ENCODE measurements at regions not wholly inside any gene's neighbourhood (a gene's known extent, or its start where the extent isn't known, plus 50 kb on each side); places are given as distances from the start of the nearest gene placed in this dataset.

GRCh38 chr14:84375235-84375634, 1154.7 kb upstream of the FLRT2 start:
- no peak for TF ChIP-seq GABPA (IDR thresholded peaks at IDR 0.05; ENCODE audit: low read depth)
- TF ChIP-seq, protein P1, sequence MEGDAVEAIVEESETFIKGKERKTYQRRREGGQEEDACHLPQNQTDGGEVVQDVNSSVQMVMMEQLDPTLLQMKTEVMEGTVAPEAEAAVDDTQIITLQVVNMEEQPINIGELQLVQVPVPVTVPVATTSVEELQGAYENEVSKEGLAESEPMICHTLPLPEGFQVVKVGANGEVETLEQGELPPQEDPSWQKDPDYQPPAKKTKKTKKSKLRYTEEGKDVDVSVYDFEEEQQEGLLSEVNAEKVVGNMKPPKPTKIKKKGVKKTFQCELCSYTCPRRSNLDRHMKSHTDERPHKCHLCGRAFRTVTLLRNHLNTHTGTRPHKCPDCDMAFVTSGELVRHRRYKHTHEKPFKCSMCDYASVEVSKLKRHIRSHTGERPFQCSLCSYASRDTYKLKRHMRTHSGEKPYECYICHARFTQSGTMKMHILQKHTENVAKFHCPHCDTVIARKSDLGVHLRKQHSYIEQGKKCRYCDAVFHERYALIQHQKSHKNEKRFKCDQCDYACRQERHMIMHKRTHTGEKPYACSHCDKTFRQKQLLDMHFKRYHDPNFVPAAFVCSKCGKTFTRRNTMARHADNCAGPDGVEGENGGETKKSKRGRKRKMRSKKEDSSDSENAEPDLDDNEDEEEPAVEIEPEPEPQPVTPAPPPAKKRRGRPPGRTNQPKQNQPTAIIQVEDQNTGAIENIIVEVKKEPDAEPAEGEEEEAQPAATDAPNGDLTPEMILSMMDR (IDR thresholded peaks at IDR 0.05; ENCODE audit: insufficient read depth, low read length): no peak
- TF ChIP-seq POLR2AphosphoS5 (IDR thresholded peaks at IDR 0.05; ENCODE audit: low read depth): no peak
- TF ChIP-seq, protein P2, sequence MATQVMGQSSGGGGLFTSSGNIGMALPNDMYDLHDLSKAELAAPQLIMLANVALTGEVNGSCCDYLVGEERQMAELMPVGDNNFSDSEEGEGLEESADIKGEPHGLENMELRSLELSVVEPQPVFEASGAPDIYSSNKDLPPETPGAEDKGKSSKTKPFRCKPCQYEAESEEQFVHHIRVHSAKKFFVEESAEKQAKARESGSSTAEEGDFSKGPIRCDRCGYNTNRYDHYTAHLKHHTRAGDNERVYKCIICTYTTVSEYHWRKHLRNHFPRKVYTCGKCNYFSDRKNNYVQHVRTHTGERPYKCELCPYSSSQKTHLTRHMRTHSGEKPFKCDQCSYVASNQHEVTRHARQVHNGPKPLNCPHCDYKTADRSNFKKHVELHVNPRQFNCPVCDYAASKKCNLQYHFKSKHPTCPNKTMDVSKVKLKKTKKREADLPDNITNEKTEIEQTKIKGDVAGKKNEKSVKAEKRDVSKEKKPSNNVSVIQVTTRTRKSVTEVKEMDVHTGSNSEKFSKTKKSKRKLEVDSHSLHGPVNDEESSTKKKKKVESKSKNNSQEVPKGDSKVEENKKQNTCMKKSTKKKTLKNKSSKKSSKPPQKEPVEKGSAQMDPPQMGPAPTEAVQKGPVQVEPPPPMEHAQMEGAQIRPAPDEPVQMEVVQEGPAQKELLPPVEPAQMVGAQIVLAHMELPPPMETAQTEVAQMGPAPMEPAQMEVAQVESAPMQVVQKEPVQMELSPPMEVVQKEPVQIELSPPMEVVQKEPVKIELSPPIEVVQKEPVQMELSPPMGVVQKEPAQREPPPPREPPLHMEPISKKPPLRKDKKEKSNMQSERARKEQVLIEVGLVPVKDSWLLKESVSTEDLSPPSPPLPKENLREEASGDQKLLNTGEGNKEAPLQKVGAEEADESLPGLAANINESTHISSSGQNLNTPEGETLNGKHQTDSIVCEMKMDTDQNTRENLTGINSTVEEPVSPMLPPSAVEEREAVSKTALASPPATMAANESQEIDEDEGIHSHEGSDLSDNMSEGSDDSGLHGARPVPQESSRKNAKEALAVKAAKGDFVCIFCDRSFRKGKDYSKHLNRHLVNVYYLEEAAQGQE (IDR thresholded peaks at IDR 0.05; ENCODE audit: insufficient replicate concordance, low read depth): no peak
- TF ChIP-seq SPI1 (IDR thresholded peaks at IDR 0.05; ENCODE audit: borderline replicate concordance, low read depth): no peak
